ENCODE measurements at regions not wholly inside any gene's neighbourhood (a gene's known extent, or its start where the extent isn't known, plus 50 kb on each side); places are given as distances from the start of the nearest gene placed in this dataset.
"Not testable (repeated sequence)": the region's sequence is repeated elsewhere in the genome, so short reads cannot be mapped to it uniquely, and the experiment has no call there.

- no peak for DNase-seq (ENCODE audit: low read depth in 3 of 3, low spot score in 1 of 3)
Measured at GRCh38 chr15:36447373-36447772, 132.1 kb upstream of the CDIN1 start.

DNA sequence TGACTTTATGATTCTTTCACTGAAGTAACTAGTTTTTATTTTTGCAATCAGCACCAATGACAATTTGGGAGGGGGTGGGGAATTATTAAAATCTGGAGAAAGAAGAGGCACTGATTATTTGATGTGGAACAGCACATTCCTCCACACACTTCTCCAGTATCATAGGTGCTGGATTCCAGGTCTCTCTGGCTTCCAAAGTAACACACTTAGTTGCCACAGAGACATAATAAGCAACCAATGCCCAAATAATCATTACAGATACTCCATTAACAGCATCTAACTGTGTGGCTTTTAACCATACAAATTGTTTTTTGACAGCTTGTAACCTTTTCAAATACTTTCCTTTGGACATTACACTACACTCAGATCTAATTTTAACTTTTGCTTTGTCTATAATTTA is 131.0 kb upstream of the CDIN1 start:
- no peak for DNase-seq (ENCODE audit: low read depth in 3 of 3, low spot score in 1 of 3)

DNA sequence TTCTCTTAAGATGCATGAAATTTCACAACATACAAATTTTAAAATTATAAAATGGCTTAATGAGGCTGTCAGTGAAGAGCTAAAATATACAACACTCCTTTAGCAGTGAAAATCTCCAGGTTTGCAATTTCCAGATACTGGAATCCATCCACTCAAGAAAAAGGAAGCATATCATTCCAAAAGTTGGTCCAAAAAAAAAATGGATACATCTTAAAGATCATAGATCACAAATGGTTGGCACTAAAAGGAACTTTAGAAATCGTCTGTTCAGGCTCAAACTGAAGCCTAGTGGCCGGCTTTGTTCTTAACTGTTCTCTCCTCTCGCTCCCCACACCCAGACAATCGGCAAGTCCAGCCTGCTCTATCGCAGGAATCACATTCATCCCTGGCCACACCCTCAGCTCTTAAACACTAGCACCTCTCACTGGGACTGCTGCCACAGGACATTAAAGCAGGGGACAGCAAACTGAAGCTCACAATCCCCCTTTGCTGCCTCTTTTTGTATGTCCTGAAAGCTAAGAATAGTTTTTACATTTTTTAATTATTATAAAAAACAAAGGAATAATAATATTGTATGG is 130.3 kb upstream of the CDIN1 start:
- no peak for DNase-seq (ENCODE audit: low read depth in 3 of 3, low spot score in 1 of 3)

DNA sequence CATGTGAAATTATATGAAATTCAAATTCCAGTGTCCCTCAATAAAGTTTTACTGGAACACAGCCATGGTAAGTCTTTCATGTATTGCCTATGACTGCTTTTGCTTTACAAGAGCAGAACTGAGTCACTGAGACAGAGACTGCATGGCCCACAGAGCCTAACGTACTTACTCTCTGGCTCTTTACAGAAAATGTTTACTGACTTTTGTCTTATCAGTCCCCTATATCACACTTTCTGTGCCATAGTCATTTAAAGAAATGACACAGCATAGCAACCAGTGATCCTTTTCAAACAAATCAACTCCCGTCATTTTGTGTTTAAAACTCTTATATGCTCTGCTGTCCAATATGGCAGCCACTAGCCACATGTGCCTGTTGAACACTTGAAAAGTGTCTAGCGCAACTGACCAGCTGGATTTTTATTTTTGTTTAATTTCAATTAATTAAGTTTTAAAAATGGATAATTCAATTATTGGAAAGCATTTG is 129.7 kb upstream of the CDIN1 start:
- DNase-seq (ENCODE audit: low read depth in 3 of 3, low spot score in 1 of 3), result no peak

GRCh38 chr15:36454244-36454643 is 125.2 kb upstream of the CDIN1 start:
- not testable (repeated sequence) for DNase-seq (ENCODE audit: low read depth in 3 of 3, low spot score in 1 of 3)

DNA sequence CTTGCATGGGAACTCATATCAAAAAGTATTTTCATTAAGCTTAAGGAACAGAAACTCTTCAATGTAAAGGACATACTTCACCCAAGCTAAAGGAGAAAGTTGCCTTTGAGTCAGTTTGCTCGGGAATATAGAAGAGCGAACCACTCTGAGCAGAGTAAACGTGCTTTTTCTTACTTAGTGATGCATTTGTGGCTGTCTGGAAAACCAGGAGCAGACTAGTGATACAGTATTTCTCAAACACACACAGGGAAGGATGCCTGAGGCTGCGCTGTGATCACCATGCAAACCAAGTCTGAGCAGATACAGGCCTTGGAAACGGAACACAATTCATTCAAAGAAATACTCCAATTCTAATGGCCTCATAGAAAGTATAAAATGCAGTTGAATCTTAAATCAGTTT is 121.0 kb upstream of the CDIN1 start:
- no peak for DNase-seq (ENCODE audit: low read depth in 3 of 3, low spot score in 1 of 3)

GRCh38 chr15:36465304-36465703 is 114.1 kb upstream of the CDIN1 start:
- DNase-seq (ENCODE audit: low read depth in 3 of 3, low spot score in 1 of 3), result no peak

DNA sequence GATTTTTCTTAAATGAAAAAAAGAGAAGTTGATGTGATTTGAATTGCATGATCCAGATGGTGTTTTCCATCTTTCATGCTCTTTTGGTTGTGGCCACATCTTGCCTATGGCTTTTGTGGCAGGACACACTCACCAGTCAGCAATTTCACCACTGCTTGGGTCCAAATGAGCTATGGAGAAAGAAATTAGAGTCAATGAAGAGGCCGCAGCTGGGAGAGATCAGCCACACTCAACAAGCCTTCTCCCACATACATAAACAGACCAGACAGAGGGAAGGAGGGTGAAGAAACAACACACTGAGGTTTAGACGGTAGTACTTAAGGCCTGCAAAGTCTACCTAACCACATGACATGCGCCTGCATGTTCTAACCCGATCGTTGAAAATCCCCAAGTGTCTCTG is 110.7 kb upstream of the CDIN1 start:
- DNase-seq (ENCODE audit: low read depth in 3 of 3, low spot score in 1 of 3), result no peak

- DNase-seq (ENCODE audit: low read depth in 3 of 3, low spot score in 1 of 3), result no peak
Measured at GRCh38 chr15:36469311-36469966, 110.0 kb upstream of the CDIN1 start.

DNA sequence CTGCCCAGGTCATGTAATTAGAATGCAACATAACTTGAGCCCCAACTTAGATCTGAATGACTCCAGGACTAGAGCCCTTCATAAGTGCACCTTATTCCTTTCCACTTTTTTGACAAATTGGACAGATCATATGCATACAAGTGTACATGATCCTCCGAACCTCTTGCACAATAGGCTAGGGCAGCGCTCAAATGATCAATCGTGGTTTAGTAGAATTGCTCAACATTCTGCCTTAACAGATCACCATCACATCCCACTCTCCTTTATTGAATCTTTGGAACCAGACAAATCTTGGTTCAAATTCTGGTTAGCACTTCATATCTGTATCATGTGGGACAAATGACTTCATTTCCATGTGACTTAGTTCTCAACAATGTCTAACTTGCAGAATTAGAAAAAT is 106.8 kb upstream of the CDIN1 start:
- DNase-seq (ENCODE audit: low read depth in 3 of 3, low spot score in 1 of 3), result no peak

- no peak for DNase-seq (ENCODE audit: low read depth in 3 of 3, low spot score in 1 of 3)
Measured at GRCh38 chr15:36478561-36478960, 100.9 kb upstream of the CDIN1 start.

- DNase-seq (ENCODE audit: low read depth in 3 of 3, low spot score in 1 of 3), result no peak
Measured at GRCh38 chr15:36479200-36479896, 100.1 kb upstream of the CDIN1 start.

DNA sequence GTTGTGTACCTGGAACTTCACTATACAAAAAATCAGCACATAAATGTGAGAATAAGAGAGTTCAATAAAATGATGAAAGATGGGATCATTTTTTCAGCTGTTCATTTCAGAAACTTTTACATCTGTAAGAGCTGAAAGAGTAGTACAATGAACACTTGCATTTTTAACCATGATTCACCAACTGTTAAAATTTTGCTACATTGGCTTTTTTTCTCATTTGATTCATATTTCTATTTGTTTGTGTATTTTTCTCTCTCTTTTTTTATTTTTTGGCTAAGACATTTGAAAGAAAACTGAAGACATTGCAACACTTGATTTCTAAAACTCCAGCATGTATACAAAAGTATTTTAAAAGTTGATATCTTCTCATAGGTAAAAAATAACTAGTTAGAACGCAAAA is 98.3 kb upstream of the CDIN1 start:
- DNase-seq (ENCODE audit: low read depth in 3 of 3, low spot score in 1 of 3), result no peak

DNA sequence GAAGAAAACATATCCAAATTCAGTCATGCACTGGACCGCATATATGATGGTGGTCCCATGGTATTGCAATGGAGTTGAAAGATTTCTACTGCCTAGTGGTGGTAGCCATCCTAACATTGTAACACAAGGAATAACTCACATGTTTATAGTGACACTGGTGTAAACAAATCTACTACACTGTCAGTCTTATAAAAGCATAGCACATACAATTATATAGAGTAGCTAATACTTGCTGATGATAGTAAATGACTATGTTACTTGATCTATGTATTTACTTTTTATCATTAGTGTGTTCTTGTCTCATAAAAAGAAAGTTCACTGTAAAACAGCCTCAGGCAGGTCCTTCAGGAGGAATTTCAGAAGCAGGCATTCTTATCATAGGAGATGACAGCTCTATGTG is 96.0 kb upstream of the CDIN1 start:
- DNase-seq (ENCODE audit: low read depth in 3 of 3, low spot score in 1 of 3), result no peak

DNA sequence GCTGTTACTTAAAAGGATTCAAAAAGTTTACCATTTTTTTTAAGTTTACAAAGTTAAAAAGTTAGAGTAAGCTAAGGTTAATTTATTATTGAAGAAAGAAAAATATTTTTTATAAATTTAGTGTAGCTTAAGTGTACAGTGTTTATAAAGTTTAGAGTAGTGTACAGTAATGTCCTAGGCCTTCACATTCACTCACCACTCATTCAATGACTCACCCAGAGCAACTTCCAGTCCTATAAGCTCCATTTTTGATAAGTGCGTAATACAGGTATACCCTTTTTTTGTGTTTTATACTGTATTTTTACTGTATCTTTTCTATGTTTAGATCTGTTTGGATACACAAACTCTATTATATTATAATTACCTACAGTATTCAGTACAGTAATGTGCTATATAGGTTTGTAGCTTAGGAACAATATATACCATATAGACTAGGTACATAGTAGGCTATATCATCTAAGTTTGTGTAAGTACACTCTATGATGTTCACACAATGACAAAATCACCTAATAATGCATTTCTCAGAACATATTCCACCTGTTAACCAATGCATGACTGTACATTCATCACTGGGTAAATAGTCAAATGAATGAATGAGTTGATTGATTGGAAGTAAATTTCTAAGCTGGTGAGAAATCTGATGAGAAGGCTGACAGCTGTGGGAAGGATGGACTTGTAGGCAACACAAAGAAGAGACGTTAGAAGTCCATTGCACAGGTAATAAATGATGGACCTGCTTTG is 95.2 kb upstream of the CDIN1 start:
- DNase-seq (ENCODE audit: low read depth in 3 of 3, low spot score in 1 of 3), result no peak

DNA sequence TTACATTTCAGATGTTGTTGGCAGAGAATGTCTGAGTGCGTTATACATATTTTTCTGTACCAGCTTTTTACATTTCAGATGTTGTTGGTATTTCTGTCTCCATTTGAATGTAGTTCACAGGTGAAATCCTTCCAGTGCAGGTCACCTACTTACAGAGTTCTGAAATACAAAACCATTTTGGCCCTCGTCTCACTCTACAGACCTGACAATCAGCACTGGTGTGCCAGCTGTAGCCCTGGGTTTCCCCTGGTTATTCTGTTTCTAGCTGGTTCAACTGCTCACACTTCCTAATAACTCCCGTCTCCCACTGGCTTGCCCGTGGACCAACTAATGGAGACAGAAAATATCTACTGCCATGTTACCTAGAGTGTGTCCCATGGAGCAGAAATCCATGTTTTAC is 87.5 kb upstream of the CDIN1 start:
- DNase-seq (ENCODE audit: low read depth in 3 of 3, low spot score in 1 of 3), result no peak

GRCh38 chr15:36495456-36495991 is 83.9 kb upstream of the CDIN1 start:
- DNase-seq (ENCODE audit: low read depth in 3 of 3, low spot score in 1 of 3), result no peak

DNA sequence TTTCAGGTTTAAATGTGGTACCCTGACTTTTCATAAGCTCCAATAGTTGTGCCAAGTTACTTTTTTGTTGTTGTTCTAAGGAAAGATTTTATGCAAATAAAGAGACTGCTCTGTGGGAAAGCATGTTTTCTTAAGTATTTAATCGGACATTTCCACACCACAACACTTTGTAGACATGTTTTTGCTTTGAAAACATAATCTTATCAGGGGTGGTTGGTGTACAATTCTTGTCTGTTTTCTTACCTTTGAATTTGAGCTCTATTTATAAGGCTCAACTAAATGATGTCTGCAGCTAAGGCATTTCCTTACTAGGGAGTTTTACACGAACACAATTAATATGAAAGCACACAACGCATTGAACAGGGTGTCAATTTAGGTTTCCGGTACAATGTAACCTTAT is 81.5 kb upstream of the CDIN1 start:
- no peak for DNase-seq (ENCODE audit: low read depth in 3 of 3, low spot score in 1 of 3)

GRCh38 chr15:36498401-36498800 is 81.0 kb upstream of the CDIN1 start:
- no peak for DNase-seq (ENCODE audit: low read depth in 3 of 3, low spot score in 1 of 3)

DNA sequence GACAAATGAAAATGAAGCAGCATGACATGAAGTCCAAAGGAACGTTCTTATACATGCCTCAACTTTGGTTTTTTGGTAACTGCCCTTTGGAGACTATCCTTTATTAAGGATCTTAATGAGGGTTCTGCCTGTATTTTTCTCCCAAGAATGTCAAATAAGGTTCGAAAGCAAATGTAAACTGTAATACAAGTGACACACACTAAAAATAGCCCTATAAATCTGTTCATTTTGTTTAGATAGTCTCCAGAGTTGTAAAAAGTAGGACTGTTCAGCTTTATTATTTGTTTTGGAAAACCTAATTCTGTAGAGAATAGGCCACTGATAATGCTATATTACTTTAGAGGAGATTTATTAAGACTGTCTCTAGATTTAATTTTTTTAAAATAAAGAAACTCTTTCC is 80.5 kb upstream of the CDIN1 start:
- DNase-seq (ENCODE audit: low read depth in 3 of 3, low spot score in 1 of 3), result no peak
